EL (cell line): ENCODE measurements at regions not wholly inside any gene's neighbourhood (a gene's known extent, or its start where the extent isn't known, plus 50 kb on each side); places are given as distances from the start of the nearest gene placed in this dataset.

ENCODE experiments used
- DNase-seq: peaks from one replicate; pipeline ENCODE4 v3.0.0-alpha.2; 2016

DNA sequence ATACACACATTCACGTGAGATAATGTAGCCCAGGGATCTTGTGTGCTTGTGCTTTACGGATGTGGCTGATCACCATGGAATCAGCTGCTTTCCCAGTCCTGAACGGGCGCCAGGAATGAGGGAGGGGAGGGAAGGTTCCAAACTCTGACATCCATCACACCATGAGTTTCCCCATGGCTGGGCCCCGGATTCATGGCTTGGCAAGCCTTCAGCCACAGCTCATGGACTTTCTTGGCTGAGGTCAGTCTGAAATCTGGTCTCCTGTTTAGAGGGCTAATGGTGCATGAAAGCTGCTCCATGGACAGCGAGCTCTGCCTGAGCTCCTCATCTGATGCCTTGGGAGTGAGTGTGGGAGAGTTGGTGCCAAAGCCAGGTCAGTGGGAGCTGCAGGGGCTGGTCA is 767.6 kb upstream of the EEF2KMT start:
- no peak for DNase-seq

DNA sequence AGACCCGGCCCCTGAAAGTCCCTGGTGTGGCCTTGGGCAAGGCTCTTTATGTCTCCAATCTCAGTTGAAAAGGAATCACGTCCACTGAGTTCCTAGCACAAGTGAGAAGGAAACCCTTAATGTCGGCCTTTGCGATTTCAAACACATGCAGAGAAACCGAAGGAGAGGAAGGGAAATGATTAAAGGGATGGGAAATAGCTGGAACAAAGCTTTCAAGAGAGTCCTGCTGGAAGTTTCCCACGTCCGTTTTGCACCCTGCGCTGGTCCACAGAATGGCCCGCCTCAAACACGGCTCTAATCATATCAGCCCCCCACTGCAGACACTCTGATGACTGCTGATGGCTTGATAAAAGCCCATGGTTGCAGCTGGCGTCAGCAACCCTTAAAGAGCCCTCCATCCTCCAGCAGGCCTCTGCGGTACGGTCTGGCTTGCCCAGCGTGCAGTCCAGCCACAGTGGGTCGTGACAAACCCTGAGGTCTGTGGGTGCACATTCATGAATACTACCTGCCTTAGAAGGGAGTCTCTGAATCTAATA is 765.5 kb upstream of the EEF2KMT start:
- no peak for DNase-seq

DNA sequence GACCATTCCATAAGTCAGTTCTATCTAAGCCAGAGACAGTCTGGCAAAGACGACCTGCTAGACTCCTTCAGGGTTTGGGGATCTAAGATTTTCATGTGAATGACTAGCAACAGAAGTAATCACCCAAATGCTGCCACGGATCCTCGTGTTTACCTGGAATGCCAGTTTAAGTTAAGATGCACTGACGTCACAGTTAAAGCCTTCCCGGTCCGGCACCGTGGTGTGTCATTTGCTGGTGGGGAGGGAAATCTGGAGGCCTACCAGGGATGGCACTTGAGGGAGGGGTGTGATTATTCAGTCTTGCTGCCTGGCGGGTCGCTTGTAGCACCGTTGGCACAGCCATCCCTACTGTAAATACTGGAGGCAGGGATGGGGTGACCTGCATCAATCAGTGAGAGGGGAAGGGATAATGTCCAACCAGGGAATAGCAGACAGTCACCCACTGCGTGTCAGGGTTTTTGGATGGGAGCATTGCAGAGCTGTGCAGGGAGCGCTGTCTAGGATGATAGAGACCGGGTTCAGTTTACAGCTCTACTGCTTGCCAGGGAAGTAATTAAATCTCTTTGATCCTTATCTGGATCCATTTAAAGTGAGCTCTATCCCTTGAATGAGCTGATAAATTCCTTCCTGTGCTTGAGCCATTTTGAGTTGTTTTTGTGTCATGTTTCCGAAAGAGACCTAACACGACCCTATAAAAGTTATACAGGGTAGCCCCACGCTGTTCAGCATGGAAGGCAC is 764.7 kb upstream of the EEF2KMT start:
- DNase-seq = no peak

DNA sequence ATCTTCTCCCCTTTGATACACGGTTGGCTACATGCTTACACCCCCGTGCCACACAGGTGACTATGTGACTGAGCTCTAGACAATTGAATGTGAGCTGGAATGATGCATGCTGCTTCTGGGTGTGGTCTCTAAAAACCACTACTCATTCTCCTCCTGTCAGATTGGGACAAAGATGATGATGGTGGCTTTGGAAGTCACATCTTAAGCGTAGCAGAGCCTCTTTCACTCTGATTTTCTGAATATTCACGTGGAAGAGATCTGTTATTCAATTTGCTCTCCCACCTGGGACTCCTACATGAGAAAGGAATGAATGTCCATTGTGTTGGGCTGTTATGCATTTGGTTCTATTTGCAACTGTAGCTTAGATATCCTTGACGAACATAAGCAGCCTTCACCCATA is 763.6 kb upstream of the EEF2KMT start:
- no peak for DNase-seq

DNA sequence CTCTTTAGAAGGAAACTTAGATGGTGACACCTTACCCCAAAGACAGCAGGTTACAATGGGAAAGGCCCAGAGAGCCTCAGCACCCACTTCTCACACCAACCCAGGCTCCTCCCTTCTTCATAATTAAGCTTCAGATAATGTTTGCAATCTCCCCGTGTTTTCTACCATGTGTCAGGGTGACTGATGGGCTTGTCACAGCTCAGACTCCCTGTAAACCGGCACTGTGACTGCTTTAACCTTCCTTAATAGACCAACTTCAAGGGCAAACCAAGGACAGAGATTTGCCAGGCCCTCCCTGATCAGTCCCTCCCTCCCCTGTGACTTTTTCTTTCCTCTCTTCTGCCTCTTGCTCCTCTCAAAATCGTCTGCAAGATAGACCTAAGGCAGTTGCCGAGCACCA is 760.6 kb upstream of the EEF2KMT start:
- DNase-seq = no peak

DNA sequence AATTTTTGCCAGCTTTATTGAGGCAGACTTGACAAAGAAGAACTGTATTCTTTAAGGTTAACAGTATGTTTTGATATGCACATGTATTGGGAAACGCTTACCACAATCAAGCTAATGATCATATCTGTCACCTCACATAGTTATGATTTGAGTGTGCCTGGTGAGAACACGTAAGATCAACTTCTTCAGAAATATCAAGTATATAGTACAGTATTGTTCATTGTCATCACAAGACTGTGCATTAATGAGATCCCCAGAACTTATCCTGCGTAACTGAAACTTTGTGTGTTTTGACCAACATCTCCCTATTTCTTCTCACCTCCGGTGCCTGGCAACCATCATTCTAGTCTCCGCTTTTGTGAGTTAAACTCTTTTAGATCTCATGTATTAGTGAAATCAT is 756.4 kb upstream of the EEF2KMT start:
- no peak for DNase-seq

DNA sequence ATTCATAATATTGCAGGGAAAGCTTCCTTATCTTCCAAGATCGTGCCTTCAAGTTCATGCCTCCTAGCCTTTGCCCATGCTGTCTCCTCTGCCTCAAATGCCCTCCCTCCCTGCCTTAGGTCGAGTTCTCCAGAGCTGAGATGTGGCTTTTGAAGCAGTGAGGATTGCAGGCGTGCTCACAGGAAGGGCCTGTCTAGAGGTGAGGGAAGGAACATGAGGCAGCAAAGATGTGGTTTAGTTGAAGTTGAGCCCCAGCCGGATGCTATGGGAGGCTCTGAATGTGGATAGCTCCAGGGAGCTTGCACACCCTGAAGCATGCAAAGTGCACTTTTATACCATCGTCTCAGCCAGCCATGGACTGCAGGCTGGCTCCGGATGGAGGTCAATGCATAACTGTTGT is 754.6 kb upstream of the EEF2KMT start:
- DNase-seq = no peak

DNA sequence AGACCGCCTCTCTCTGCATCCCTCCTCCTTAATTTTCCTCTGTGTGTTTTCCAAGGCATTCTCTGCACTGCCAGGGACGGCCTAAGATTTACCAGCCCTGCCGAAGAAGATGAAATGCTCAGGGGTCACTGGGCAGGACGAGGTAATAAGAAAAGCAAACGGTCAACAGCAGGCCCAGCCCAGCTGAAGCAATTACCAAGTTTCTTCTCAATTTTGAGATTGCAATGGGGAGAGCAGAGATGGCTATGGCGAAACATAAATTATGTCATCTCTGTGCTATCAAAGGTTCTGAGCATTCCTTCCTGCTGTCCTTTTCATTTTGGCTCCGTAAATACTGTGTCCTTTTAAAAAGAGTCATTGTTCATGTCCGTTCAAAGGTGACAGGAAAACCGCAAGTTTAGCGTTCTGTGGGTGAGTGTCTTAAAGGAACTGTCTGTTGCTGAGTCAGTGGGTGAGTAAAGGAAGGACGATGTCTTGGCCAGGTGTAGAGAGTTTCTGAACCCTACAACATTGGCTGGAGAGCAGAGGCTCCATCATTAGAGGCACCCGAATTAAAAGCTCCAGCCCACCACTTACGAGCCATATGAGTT is 753.9 kb upstream of the EEF2KMT start:
- DNase-seq = no peak

DNA sequence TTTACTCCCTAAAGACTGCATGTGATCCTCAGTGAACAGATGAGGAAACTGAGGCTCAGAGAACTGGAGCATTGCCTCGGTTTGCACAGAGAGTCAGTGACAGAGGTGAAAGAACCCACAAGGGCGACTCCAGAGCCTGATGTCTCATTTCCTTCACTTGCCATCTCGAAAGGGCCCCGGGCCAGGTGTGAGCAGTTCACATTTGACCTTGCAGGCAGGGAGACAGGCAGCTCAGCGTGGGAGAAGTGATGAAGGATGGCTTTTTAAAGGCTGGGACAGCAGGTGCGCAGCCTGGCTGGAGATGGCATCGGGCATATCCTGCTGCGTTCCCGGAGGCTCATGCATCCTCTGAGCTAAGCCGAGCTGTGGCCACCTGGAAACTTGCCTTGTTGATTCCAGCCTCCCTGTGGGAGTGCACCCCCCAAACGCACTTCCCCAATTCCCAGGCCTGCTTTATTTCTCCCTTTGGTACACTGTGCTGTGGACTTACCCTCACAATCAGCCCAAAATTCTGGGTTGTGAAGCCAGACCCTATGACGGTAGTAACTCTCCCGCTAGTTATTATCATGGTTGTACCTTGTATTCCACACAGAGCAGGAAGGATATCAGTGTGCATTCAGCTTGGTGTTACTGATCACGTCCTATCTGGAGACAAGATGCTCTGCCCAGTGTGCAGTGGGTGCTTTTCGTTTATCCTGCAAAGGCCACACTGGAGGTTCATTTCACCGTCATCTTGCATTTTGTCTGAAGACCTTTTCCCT is 753.2 kb upstream of the EEF2KMT start:
- no peak for DNase-seq

DNA sequence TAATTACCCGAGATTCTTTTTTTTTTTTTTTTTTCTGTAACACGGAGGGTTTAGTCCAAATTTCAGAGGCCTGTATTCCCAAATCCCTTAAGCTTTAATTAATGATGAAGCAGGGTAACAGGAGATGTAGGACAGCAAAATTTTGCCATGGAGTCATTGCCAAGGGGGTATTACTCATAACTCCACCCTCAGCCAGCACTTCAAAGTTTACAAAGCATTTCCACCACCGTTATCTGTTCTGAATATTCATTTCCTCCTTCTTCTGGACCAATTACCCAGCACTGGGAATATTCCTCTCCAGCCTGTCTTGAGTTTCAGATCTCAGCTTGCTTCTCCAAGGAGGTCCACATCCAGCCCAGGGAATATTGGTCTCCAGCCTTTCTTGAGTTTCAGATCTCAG is 747.5 kb upstream of the EEF2KMT start:
- no peak for DNase-seq

DNA sequence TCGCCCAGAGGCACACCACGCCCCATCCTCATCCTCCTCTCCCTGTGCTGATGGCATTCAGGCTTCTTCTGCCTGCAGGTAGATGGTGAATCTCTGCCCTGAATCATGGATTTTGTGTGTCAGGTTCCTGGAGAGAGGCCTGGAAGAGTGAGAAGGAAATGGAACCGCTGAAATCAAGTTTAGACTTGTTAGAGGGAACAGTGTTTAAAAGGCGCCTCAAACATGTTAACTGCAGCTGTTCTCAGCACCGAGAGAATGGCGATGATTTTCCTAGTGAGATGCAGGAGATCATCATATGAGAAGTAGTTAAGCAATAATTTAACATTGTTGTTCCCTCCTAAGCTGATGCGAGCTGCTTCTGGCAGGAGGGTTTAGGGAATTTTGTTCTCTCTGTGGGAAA is 744.4 kb upstream of the EEF2KMT start:
- DNase-seq = no peak

DNA sequence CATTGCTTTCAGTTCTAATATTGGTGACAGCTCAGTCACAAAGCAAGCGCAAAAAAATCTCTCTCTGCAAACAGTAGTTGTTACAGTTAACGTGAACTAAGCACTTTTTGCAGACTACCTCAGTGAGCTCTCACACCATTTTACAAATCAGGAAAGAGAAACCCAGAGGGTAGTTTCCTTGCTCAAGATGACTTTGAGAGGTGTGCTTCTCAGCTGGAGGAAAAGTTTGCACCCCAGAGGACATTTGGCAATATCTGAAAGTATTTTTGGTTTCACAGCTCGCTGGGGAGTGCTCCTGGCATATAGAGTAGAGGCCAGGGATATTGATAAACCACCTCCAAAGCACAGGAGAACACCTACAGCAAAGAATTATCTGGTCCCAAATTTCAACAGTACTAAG is 741.1 kb upstream of the EEF2KMT start:
- no peak for DNase-seq

DNA sequence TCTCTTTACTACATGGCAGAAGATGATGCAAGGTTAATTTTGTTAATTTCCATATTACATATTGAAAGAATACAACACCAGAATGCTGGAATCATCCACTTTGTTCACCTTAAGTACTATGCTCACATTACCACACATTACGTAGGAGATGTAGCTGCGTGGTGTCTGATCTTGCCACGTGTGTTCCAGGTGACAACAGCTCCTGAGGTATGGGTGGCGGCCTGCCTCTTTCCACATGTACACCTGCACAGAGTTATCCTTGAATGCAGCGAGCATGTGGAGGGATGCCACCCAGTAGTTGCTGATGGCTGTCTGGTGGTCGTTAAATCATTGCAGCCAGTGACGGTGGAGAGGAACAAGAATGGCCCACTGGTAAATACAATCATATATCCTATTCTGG is 740.5 kb upstream of the EEF2KMT start:
- no peak for DNase-seq

DNA sequence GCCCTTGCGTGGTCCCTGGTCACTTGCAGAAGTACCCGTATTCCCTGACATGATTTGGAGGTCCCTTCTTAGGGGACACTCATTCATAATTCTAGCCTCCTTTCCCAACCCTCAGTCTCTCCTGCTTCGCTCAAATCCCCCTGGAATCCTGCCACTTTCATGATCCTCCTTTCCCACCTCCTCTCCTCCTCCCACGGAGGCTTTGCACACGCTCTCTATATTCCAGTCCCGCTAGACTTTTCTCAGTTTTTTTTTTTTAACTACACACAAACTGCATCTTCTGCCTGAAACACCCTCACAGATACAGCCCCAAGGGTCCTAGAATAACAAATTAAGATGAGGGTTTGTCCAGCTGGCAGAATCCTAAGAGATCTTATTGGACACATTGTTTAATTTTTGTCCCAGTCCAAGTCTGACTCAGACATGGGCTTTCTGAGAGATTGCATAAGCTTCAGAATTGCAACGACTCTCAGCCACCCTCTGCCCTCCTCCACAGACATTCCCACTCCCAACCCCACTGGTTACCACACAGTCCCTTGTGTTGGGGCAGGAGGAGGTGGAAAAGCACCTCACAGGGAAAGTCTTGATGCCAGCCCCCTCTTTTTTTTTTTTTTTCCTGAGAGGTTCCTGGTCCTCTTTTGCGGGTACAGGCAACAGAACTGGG is 739.5 kb upstream of the EEF2KMT start:
- no peak for DNase-seq

DNA sequence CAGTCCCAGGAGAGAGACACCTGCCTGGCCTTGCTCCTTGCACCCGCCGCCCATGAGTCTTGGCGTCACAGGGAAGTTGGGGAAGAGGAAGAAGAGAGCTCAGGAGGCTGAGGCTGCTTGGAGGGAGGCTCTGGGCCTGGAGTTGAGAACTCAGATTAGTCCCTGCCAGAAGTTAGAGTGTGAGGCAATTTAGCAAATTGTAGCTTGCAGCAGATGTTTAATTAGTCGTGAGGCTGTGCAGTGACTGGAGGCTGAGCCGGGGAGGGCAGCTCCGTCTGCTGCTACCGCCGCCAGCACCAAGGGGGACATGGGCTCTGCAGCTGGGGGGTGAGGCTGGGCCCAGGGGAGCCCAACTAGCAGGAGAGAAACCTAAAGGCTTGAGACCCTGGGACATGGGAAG is 738.3 kb upstream of the EEF2KMT start:
- DNase-seq = no peak

DNA sequence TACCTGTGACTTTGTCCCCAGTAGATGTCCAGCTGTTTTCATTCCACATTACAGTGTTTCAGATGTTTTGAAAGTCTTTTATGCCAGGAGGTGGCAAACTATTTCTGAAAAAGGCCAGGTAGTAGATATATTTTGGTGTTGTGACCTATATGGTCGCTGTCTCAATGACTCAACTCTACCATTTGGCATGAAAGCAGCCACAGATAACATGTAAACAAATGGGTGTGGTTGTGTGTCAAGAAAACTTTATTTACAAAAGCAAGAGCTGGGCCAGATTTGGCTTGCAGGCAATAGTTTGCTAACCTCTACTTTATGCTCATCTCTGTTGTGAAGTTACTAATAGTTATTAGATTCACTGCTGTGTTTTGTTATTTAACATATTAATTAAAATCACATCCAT is 728.7 kb upstream of the EEF2KMT start:
- DNase-seq = no peak

DNA sequence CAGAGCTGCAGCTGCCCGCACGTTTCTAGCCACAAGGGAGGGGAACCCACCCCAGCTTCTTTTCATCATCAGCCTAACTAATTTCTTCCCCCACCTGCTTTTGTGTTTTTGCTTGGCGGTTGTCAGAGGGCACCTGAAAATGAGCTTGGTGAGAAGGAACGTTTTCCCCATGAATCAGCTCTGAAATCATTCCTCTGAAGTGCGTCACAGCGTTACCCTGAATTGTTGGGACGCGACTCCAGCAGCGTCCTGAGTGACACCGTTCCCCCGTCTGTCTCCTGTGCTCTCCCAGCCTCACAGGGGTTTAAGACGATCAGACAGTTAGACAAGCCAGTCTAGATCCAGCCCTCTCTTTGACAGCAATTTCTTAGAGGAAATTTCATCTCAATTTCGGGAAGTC is 722.9 kb upstream of the EEF2KMT start:
- no peak for DNase-seq

DNA sequence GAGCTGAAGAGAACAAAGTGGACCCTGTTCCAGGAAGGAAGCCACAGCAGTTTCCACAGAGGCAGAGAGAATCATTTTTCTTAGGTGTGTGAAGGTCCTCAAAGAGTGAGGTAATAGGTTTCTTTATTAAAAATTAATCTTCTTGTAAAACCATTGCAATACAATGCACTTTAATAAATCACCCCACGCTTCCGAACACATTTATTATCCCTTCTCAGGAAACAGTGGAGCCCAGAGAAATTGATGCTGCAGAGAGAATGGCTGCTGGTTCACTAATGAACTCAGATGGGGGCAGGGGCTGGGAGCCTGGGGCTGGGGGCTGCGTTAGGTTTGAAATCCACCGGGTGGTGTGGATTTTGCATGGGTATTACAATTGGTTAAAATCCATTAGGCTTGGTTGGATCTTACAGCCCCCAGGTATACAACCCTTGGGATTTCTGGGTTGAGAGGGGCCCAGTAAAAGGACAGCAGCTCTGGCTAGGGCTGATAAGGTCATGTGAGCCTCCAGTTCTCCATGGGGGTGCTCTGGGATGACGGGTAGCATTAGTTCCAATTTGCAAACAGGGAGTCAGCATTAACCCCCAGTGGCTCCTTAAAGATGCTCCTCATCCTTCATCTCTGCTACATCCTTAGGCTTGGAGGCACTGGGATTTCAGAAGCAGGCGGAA is 718.1 kb upstream of the EEF2KMT start:
- DNase-seq = no peak

DNA sequence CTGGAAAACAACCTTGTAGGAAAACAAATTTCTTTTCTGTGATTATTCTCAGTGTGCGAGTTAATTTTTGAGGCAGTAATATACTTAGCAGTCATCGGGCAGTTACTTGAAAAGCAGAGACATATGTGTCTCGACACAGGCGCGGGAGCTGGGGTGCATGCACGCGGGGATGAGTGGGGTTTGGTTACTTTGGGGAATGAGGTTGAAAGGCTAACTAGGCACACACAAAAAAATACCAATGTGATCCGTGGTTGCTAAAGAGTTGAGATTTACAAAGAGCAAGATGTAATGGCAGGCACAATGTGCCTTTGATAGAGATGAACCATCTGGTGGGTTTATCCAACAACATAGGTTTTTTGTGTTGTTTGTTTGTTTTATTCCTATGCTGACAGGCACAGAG is 703.8 kb upstream of the EEF2KMT start:
- no peak for DNase-seq

DNA sequence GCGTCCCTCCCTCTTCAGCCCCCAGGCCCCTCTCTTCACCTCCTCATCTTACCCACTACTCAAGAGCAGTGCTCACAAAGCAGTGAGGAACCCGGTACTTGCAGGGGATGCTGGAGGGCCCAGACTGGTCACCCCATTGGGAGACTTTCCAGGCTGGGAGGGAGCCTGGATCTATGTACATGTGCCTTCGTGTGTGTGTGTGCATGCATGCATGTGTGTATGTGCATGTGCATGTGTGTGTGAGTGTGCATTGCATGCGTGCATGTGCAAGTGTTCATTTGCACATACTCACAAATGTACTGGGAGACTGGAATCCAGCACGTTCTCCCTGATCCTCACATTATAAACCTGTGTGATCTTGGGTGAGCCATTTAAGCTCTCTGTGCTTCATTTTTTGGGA is 696.0 kb upstream of the EEF2KMT start:
- no peak for DNase-seq

DNA sequence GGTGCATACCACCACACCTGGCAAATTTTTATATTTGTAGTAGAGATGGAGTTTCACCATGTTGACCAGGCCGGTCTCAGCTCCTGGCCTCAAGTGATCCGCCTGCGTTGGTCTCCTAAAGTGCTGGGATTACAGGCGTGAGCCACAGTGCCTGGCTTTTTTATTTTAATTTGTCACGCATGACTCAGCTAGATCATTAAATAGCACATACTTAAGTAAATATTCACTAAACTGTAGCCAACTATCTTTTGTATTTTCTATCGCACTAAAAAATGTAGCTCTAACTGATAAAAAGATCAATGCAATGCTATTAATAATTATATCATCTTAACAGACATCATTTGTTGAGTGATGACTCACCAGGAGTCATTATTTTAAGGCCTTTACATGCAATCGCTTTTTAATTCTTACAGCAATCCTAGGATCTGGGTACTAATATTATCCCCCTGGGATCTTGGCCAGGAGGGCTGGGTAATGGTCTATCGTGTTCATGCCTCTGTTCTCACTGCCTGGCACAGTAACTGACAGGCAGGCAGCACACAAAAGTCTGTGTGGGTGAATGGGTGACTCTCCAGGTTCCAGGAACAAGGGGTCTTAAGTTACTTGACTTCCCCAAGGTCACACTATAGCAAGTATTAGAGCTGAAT is 693.5 kb upstream of the EEF2KMT start:
- DNase-seq = no peak

DNA sequence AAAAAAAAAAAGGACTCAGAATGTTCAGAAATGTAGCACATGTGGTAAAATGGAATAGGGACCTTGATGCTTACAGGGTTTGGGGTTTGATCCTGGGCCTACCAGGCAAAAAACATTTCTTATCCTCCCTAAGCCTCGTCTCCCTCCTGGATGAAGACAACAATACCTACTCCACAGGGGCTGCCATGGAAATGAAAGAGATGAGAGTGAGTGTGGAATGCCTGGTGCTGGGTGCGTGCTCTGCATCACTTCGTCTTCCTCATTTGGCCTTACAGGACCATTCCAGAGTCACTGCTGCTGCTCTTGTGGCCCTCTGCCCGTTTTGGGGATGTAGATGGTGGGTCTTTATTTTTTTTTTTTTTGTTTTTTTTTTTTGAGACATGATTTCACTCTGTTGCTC is 692.9 kb upstream of the EEF2KMT start:
- no peak for DNase-seq

DNA sequence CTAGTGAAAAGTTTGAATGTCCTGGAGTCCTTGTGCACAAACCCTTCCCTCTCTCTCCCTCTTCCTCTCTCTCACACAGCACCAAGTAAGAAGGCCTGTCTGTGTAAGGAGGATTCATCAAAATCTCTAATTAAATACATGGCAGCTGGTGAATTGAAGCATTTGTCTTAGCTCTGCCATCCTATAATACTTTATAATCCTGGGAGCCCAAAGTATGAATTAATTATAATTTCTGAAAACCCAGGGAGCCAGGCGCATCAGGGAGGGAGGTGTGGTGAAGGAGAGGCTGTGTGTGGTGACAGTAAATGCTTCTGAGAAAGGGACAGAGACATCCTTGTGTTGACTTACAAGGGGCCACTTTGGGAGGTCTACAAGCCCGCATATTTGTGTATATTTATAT is 691.4 kb upstream of the EEF2KMT start:
- DNase-seq = no peak
